IMR-90 (cell line): ENCODE measurements at regions not wholly inside any gene's neighbourhood (a gene's known extent, or its start where the extent isn't known, plus 50 kb on each side); places are given as distances from the start of the nearest gene placed in this dataset.

ENCODE experiments used
- ATAC-seq: fragments of 200-7000 bp; cut with Tn5 transposase; 2 replicates; pipeline ENCODE4 v1.9.1; 2020; ENCODE audit warnings: low read depth, mild to moderate bottlenecking, moderate library complexity
- BruUV-seq: library from RNA; stranded (reverse); fragments of 400-500 nt; replicated peaks from 2 replicates; lab custom pipeline; 2021; lab: Mats Ljungman, UMichigan
- CTCF ChIA-PET: fragments of 300-600 bp; formaldehyde crosslinking; extraction: SDS; loops from one replicate; lab custom pipeline; 2021; ENCODE audit warnings: antibody characterized with exemption; lab: Yijun Ruan, JAX
- POLR2A ChIA-PET: fragments of 300-600 bp; sonication (Branson Sonifier 250); formaldehyde crosslinking; loops from one replicate; lab custom pipeline; 2022; ENCODE audit warnings: antibody characterized with exemption; ENCODE audit not compliant: unreplicated experiment; lab: Charles Lee
- DNase-seq: peaks from one replicate; pipeline ENCODE4 v3.0.0; 2013
- H2AFZ ChIP-seq: replicated peaks from 2 replicates; pipeline ENCODE3; 2013; ENCODE audit warnings: low read length, mild to moderate bottlenecking; ENCODE audit not compliant: poor library complexity
- H2AK5ac ChIP-seq: 2 replicates; pipeline ENCODE4 v1.6.1; 2013; ENCODE audit warnings: low read depth, low read length, inconsistent platforms
- H2AK9ac ChIP-seq: replicated peaks from 2 replicates; pipeline ENCODE3; 2013; ENCODE audit warnings: mild to moderate bottlenecking, low read depth, low read length, moderate library complexity; ENCODE audit not compliant: poor library complexity
- H2BK120ac ChIP-seq: 2 replicates; pipeline ENCODE4 v1.6.1; 2013; ENCODE audit warnings: low read depth, low read length, inconsistent platforms
- H2BK15ac ChIP-seq: 3 replicates; pipeline ENCODE4 v1.6.1; 2013; ENCODE audit warnings: low read depth, low read length, inconsistent platforms
- H2BK20ac ChIP-seq: 2 replicates; pipeline ENCODE4 v1.6.1; 2013; ENCODE audit warnings: low read depth, mild to moderate bottlenecking, inconsistent platforms, low read length, moderate library complexity
- H2BK5ac ChIP-seq: 2 replicates; pipeline ENCODE4 v1.6.1; 2013; ENCODE audit warnings: mild to moderate bottlenecking, low read depth, low read length, inconsistent platforms; ENCODE audit not compliant: poor library complexity, severe bottlenecking
- H3K14ac ChIP-seq: replicated peaks from 2 replicates; pipeline ENCODE4 v1.6.1; 2013; ENCODE audit warnings: low read depth, low read length, inconsistent platforms
- H3K18ac ChIP-seq: 2 replicates; pipeline ENCODE4 v1.6.1; 2013; ENCODE audit warnings: low read depth, low read length, control low read depth
- H3K23ac ChIP-seq: 2 replicates; pipeline ENCODE4 v1.6.1; 2013; ENCODE audit warnings: low read depth, low read length, inconsistent platforms
- H3K27ac ChIP-seq: 2 replicates; pipeline ENCODE4 v1.5.1; 2013; ENCODE audit warnings: mild to moderate bottlenecking, control low read depth, low read length; ENCODE audit not compliant: insufficient read depth
- H3K27me3 ChIP-seq: 2 replicates; pipeline ENCODE4 v1.6.1; 2013; ENCODE audit warnings: low read length; ENCODE audit not compliant: control insufficient read depth, insufficient read depth
- H3K36me3 ChIP-seq: 2 replicates; pipeline ENCODE4 v1.6.1; 2013; ENCODE audit warnings: low read length, mixed read lengths; ENCODE audit not compliant: control insufficient read depth, insufficient read depth
- H3K4ac ChIP-seq: 2 replicates; pipeline ENCODE4 v1.6.1; 2013; ENCODE audit warnings: low read depth, low read length, inconsistent platforms
- H3K4me1 ChIP-seq: 2 replicates; pipeline ENCODE4 v1.6.1; 2013; ENCODE audit warnings: low read length, mixed read lengths; ENCODE audit not compliant: control insufficient read depth, insufficient read depth
- H3K4me2 ChIP-seq: 2 replicates; pipeline ENCODE4 v1.6.1; 2013; ENCODE audit warnings: low read depth, mild to moderate bottlenecking, control low read depth, low read length, moderate library complexity
- H3K4me3 ChIP-seq: 2 replicates; pipeline ENCODE4 v1.5.1; 2013; ENCODE audit warnings: low read depth, mild to moderate bottlenecking, control low read depth, low read length, moderate library complexity; ENCODE audit not compliant: insufficient read depth
- H3K56ac ChIP-seq: 2 replicates; pipeline ENCODE4 v1.6.1; 2013; ENCODE audit warnings: low read length, inconsistent platforms; ENCODE audit not compliant: insufficient read depth; ENCODE audit errors: extremely low read depth
- H3K79me1 ChIP-seq, 2 experiments: 2 replicates each; pipeline ENCODE4 v1.6.1; 2013; ENCODE audit warnings: low read length in 2 of 2, inconsistent platforms in 1 of 2, low read depth in 1 of 2
- H3K9ac ChIP-seq: 2 replicates; pipeline ENCODE4 v1.6.1; 2013; ENCODE audit warnings: low read depth, low read length, control low read depth
- H3K9me1 ChIP-seq: 2 replicates; pipeline ENCODE4 v1.6.1; 2013; ENCODE audit warnings: low read length, inconsistent platforms; ENCODE audit not compliant: insufficient read depth
- H3K9me3 ChIP-seq: 2 replicates; pipeline ENCODE4 v1.6.1; 2013; ENCODE audit warnings: low read length; ENCODE audit not compliant: control insufficient read depth, insufficient read depth
- H4K20me1 ChIP-seq: 2 replicates; pipeline ENCODE4 v1.6.1; 2013; ENCODE audit warnings: low read length, inconsistent platforms; ENCODE audit not compliant: insufficient read depth
- H4K5ac ChIP-seq: 2 replicates; pipeline ENCODE4 v1.6.1; 2013; ENCODE audit warnings: mild to moderate bottlenecking, low read depth, low read length, control low read depth
- H4K8ac ChIP-seq, 2 experiments: 2 replicates each; pipeline ENCODE4 v1.6.1; 2013; ENCODE audit warnings: low read depth in 2 of 2, low read length in 2 of 2, control low read depth in 1 of 2, inconsistent platforms in 1 of 2
- H4K91ac ChIP-seq: 2 replicates; pipeline ENCODE4 v1.6.1; 2013; ENCODE audit warnings: low read depth, low read length, inconsistent platforms; ENCODE audit not compliant: insufficient read depth
- BHLHE40 ChIP-seq: fragments of 150-350 bp; IDR thresholded peaks from 2 replicates; pipeline ENCODE4 v1.6.1; 2016; ENCODE audit warnings: mild to moderate bottlenecking, low read depth, low read length
- CEBPB ChIP-seq: IDR thresholded peaks from 2 replicates; pipeline ENCODE4 v1.6.1; 2012; ENCODE audit warnings: low read depth, low read length, improper control_type of control experiment
- CHD1 ChIP-seq: IDR thresholded peaks from 2 replicates; pipeline ENCODE4 v1.6.1; 2012; ENCODE audit warnings: low read depth, low read length, improper control_type of control experiment
- FOS ChIP-seq: fragments of 150-350 bp; IDR thresholded peaks from 2 replicates; pipeline ENCODE4 v1.6.1; 2016; ENCODE audit warnings: low read depth, low read length
- MAFK ChIP-seq: IDR thresholded peaks from 2 replicates; pipeline ENCODE4 v1.6.1; 2012; ENCODE audit warnings: low read depth, low read length, improper control_type of control experiment
- MAZ ChIP-seq: IDR thresholded peaks from 2 replicates; pipeline ENCODE4 v1.6.1; 2012; ENCODE audit warnings: low read depth, mild to moderate bottlenecking, low read length, improper control_type of control experiment, moderate library complexity, borderline replicate concordance
- MXI1 ChIP-seq: IDR thresholded peaks from 2 replicates; pipeline ENCODE4 v1.6.1; 2012; ENCODE audit warnings: low read depth, mild to moderate bottlenecking, low read length, moderate library complexity, borderline replicate concordance
- NFE2L2 ChIP-seq: fragments of 150-350 bp; IDR thresholded peaks from 2 replicates; pipeline ENCODE4 v1.6.1; 2016; ENCODE audit warnings: low read depth, mild to moderate bottlenecking, low read length
- POLR2A ChIP-seq: IDR thresholded peaks from 2 replicates; pipeline ENCODE4 v1.6.1; 2012; ENCODE audit warnings: mild to moderate bottlenecking, low read depth, low read length
- RAD21 ChIP-seq: IDR thresholded peaks from 2 replicates; pipeline ENCODE4 v1.6.1; 2012; ENCODE audit warnings: low read length, improper control_type of control experiment
- RCOR1 ChIP-seq: IDR thresholded peaks from 2 replicates; pipeline ENCODE4 v1.6.1; 2012; ENCODE audit warnings: mild to moderate bottlenecking, low read length, improper control_type of control experiment; ENCODE audit not compliant: insufficient replicate concordance
- RFX5 ChIP-seq: IDR thresholded peaks from 2 replicates; pipeline ENCODE4 v1.8.0; 2012; ENCODE audit warnings: low read depth, mild to moderate bottlenecking, low read length, moderate library complexity
- SMC3 ChIP-seq: fragments of 150-350 bp; IDR thresholded peaks from 2 replicates; pipeline ENCODE4 v1.6.1; 2016; ENCODE audit warnings: low read depth, mild to moderate bottlenecking, antibody characterized with exemption, low read length, moderate library complexity
- dilution Hi-C: fragments of 300-500 bp; cut with HindIII; formaldehyde crosslinking; loops from one replicate; pipeline ENCODE4 v1.14.3; 2018; ENCODE audit warnings: low sequenced_read_pairs; ENCODE audit not compliant: unreplicated experiment
- in situ Hi-C: fragments of 300-500 bp; cut with MboI; formaldehyde crosslinking; loops from 3 replicates; pipeline ENCODE4 v1.14.3; 2019; ENCODE audit warnings: low sequenced_read_pairs, inconsistent platforms, mixed read lengths
- intact Hi-C: fragments of 100-400 bp; cut with micrococcal nuclease; formaldehyde crosslinking; loops from 2 replicates; pipeline ENCODE4 v1.10.0; 2022
- TF ChIP-seq, protein P1 (sequence below): fragments of 150-350 bp; IDR thresholded peaks from 2 replicates; pipeline ENCODE4 v1.6.1; 2017; ENCODE audit warnings: mild to moderate bottlenecking, antibody characterized with exemption, low read length, low read depth
- TF ChIP-seq, protein P2 (sequence below): fragments of 150-350 bp; IDR thresholded peaks from 2 replicates; pipeline ENCODE4 v1.6.1; 2016; ENCODE audit warnings: low read depth, mild to moderate bottlenecking, low read length, moderate library complexity, borderline replicate concordance
- TF ChIP-seq, protein P3 (sequence below): conservative IDR thresholded peaks from 2 replicates; pipeline ENCODE4 v1.5.1; 2012; ENCODE audit warnings: mild to moderate bottlenecking, low read depth, low read length, improper control_type of control experiment

DNA sequence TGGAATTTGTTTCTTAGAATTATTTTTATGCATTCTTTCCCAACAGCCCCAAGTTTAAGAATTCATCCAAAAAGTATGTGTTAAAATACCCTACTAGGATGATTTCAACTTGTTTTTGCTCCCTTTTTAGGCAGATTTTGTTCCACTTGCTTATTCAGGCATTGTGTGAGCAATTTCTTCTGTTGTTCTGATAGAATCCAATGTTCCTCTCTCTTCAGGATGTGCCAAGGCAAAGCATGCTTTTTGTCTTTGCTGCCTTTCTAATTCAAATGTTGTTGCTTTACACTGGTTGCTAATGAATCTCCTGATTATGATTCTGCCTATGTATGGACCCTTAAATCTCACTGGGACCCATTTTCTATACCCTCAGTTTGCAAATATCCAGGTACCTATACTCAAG lies 131.2 kb upstream of the ARHGAP42 start:
- TF ChIP-seq, protein P1, sequence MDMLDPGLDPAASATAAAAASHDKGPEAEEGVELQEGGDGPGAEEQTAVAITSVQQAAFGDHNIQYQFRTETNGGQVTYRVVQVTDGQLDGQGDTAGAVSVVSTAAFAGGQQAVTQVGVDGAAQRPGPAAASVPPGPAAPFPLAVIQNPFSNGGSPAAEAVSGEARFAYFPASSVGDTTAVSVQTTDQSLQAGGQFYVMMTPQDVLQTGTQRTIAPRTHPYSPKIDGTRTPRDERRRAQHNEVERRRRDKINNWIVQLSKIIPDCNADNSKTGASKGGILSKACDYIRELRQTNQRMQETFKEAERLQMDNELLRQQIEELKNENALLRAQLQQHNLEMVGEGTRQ = no peak
- no peak for TF ChIP-seq SMC3
- TF ChIP-seq MAFK = no peak
- no peak for TF ChIP-seq POLR2A
- TF ChIP-seq BHLHE40 = no peak
- TF ChIP-seq CHD1 = no peak
- no peak for TF ChIP-seq RCOR1
- TF ChIP-seq NFE2L2 = no peak
- TF ChIP-seq FOS = no peak
- no peak for TF ChIP-seq RAD21
- no peak for TF ChIP-seq CEBPB
- no peak for TF ChIP-seq MAZ
- TF ChIP-seq, protein P2, sequence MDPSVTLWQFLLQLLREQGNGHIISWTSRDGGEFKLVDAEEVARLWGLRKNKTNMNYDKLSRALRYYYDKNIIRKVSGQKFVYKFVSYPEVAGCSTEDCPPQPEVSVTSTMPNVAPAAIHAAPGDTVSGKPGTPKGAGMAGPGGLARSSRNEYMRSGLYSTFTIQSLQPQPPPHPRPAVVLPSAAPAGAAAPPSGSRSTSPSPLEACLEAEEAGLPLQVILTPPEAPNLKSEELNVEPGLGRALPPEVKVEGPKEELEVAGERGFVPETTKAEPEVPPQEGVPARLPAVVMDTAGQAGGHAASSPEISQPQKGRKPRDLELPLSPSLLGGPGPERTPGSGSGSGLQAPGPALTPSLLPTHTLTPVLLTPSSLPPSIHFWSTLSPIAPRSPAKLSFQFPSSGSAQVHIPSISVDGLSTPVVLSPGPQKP = no peak
- TF ChIP-seq MXI1 = no peak
- no peak for TF ChIP-seq RFX5
- TF ChIP-seq, protein P3, sequence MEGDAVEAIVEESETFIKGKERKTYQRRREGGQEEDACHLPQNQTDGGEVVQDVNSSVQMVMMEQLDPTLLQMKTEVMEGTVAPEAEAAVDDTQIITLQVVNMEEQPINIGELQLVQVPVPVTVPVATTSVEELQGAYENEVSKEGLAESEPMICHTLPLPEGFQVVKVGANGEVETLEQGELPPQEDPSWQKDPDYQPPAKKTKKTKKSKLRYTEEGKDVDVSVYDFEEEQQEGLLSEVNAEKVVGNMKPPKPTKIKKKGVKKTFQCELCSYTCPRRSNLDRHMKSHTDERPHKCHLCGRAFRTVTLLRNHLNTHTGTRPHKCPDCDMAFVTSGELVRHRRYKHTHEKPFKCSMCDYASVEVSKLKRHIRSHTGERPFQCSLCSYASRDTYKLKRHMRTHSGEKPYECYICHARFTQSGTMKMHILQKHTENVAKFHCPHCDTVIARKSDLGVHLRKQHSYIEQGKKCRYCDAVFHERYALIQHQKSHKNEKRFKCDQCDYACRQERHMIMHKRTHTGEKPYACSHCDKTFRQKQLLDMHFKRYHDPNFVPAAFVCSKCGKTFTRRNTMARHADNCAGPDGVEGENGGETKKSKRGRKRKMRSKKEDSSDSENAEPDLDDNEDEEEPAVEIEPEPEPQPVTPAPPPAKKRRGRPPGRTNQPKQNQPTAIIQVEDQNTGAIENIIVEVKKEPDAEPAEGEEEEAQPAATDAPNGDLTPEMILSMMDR = no peak
- no peak overlapping the region for H4K5ac ChIP-seq
- no peak overlapping the region for H3K23ac ChIP-seq
- DNase-seq (no peak), ATAC-seq (no peak)
- no peak overlapping the region for H3K9ac ChIP-seq
- H3K4me1 ChIP-seq = no peaks in the 10 kb centered on the region
- no peak overlapping the region for H3K4ac ChIP-seq
- no peaks in the 10 kb centered on the region for H3K9me1 ChIP-seq
- no peak overlapping the region for H2BK15ac ChIP-seq
- no peak overlapping the region for H3K18ac ChIP-seq
- H2AFZ ChIP-seq = no peak overlapping the region
- no peak overlapping the region for H2AK5ac ChIP-seq
- H3K4me2 ChIP-seq = no peak overlapping the region
- no peak overlapping the region for H2BK120ac ChIP-seq
- no peaks in the 10 kb centered on the region for H3K9me3 ChIP-seq
- H3K56ac ChIP-seq = no peak overlapping the region
- H3K4me3 ChIP-seq = no peak overlapping the region
- H2BK5ac ChIP-seq = no peak overlapping the region
- no peaks in the 10 kb centered on the region for H4K20me1 ChIP-seq
- POLR2A ChIA-PET = no interaction called here
- H4K91ac ChIP-seq = no peak overlapping the region
- H3K27me3 ChIP-seq = peaks cover 3% of the 10 kb centered on the region; the same call in 1 of the 2 replicates
- H3K14ac ChIP-seq = no peak overlapping the region
- intact Hi-C loops = no loop called here
- H3K27ac ChIP-seq = no peak overlapping the region
- H2AK9ac ChIP-seq = no peak overlapping the region
- in situ Hi-C loops = no loop called here
- dilution Hi-C loops = no loop called here
- BruUV-seq = no TSS peak
- H4K8ac ChIP-seq = no peak overlapping the region
- H2BK20ac ChIP-seq = no peak overlapping the region
- CTCF ChIA-PET = no interaction called here
- H3K36me3 ChIP-seq = no peaks in the 10 kb centered on the region
- H3K79me1 ChIP-seq = no peaks in the 10 kb centered on the region
